Parathyroid adenoma (tissue), 2 donors: ENCODE measurements at regions not wholly inside any gene's neighbourhood (a gene's known extent, or its start where the extent isn't known, plus 50 kb on each side); places are given as distances from the start of the nearest gene placed in this dataset.
"Not testable (repeated sequence)": the region's sequence is repeated elsewhere in the genome, so short reads cannot be mapped to it uniquely, and the experiment has no call there.

Experiments
- H2AFZ ChIP-seq: fragments of 300-600 bp; sonication (generic); one replicate; pipeline ENCODE4 v1.7.0; 2017; ENCODE audit warnings: antibody characterized with exemption, mild to moderate bottlenecking
- H3K27ac ChIP-seq: fragments of 300-600 bp; sonication (generic); one replicate; pipeline ENCODE4 v1.7.0; 2017
- H3K27me3 ChIP-seq: fragments of 300-600 bp; sonication (generic); one replicate; pipeline ENCODE4 v1.7.0; 2017; ENCODE audit warnings: low read length; ENCODE audit not compliant: control insufficient read depth, insufficient read depth
- H3K36me3 ChIP-seq: fragments of 300-600 bp; sonication (generic); one replicate; pipeline ENCODE4 v1.7.0; 2017; ENCODE audit warnings: low read length; ENCODE audit not compliant: control insufficient read depth, insufficient read depth
- H3K4me1 ChIP-seq: fragments of 300-600 bp; sonication (generic); one replicate; pipeline ENCODE4 v1.7.0; 2017; ENCODE audit warnings: control low read depth
- H3K4me2 ChIP-seq: fragments of 300-600 bp; sonication (generic); one replicate; pipeline ENCODE4 v1.7.0; 2017; ENCODE audit warnings: low read length
- H3K4me3 ChIP-seq: fragments of 300-600 bp; sonication (generic); one replicate; pipeline ENCODE4 v1.7.0; 2017; ENCODE audit warnings: low read depth, low read length
- H3K79me2 ChIP-seq: fragments of 300-600 bp; sonication (generic); one replicate; pipeline ENCODE4 v1.7.0; 2017; ENCODE audit warnings: control low read depth
- H3K9ac ChIP-seq: fragments of 300-600 bp; sonication (generic); one replicate; pipeline ENCODE4 v1.7.0; 2017; ENCODE audit warnings: mild to moderate bottlenecking
- H3K9me3 ChIP-seq: fragments of 300-600 bp; sonication (generic); one replicate; pipeline ENCODE4 v1.7.0; 2017; ENCODE audit warnings: low read length; ENCODE audit not compliant: control insufficient read depth
- CTCF ChIP-seq: fragments of 300-600 bp; sonication (generic); IDR thresholded peaks from one replicate; pipeline ENCODE4 v1.7.0; 2017; ENCODE audit warnings: antibody characterized with exemption, mild to moderate bottlenecking
- donor health status: primary hyperparathyroidism.

DNA sequence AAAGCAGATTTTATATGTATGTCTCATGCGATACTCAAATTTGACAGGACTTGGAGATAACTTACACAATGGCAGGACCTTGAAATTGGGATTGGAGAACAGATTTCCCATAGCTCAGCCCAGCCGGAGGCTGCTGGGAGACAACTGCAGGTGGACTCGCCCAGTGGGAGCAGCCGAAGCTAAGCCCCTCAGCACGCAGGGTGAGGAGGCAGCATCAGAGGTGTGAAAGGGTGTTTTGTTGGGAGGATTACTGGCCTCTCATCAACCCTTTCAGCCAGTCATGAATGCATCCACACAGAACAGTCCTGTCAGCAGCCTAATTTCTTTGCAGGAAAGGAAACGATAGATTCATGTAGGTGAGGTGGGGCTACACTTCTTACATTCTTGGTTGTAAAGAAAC is 110.4 kb upstream of the DYNAP start:
- no peaks in the 10 kb centered on the region for H3K27me3 ChIP-seq
- no peak overlapping the region for H3K4me2 ChIP-seq
- no peaks in the 10 kb centered on the region for H3K4me1 ChIP-seq
- no peaks in the 10 kb centered on the region for H3K36me3 ChIP-seq
- H3K27ac ChIP-seq: no peak overlapping the region
- TF ChIP-seq CTCF: no peak
- no peak overlapping the region for H2AFZ ChIP-seq
- peaks cover 3% of the 10 kb centered on the region for H3K9me3 ChIP-seq
- no peak overlapping the region for H3K9ac ChIP-seq
- no peaks in the 10 kb centered on the region for H3K79me2 ChIP-seq
- H3K4me3 ChIP-seq: no peak overlapping the region

GRCh38 chr18:54502451-54502850 is 88.6 kb upstream of the DYNAP start:
- not testable (repeated sequence) for H3K79me2 ChIP-seq, H3K36me3 ChIP-seq, H2AFZ ChIP-seq, H3K4me2 ChIP-seq, H3K27ac ChIP-seq, H3K4me1 ChIP-seq, H3K9ac ChIP-seq, H3K9me3 ChIP-seq, H3K27me3 ChIP-seq, H3K4me3 ChIP-seq

- H3K4me1 ChIP-seq: no peaks in the 10 kb centered on the region
- TF ChIP-seq CTCF: no peak
- H2AFZ ChIP-seq: no peak overlapping the region
- no peaks in the 10 kb centered on the region for H3K79me2 ChIP-seq
- H3K4me2 ChIP-seq: no peak overlapping the region
- no peaks in the 10 kb centered on the region for H3K27me3 ChIP-seq
- no peak overlapping the region for H3K4me3 ChIP-seq
- H3K9me3 ChIP-seq: no peaks in the 10 kb centered on the region
- no peaks in the 10 kb centered on the region for H3K36me3 ChIP-seq
- no peak overlapping the region for H3K27ac ChIP-seq
- no peak overlapping the region for H3K9ac ChIP-seq
Measured at GRCh38 chr18:54503131-54503894, 87.7 kb upstream of the DYNAP start.

- Histone ChIP-seq H3K36me3 (no peaks in the 10 kb centered on the region), H3K9me3 (no peaks in the 10 kb centered on the region), H3K4me3 (no peak overlapping the region), H2AFZ (no peak overlapping the region), H3K9ac (no peak overlapping the region), H3K27ac (no peak overlapping the region), H3K4me1 (no peaks in the 10 kb centered on the region), H3K27me3 (no peaks in the 10 kb centered on the region), H3K79me2 (no peaks in the 10 kb centered on the region), H3K4me2 (no peak overlapping the region)
- no peak for TF ChIP-seq CTCF
Measured at GRCh38 chr18:54506516-54507261, 84.4 kb upstream of the DYNAP start.

- Histone ChIP-seq H3K36me3 (no peaks in the 10 kb centered on the region), H3K9me3 (no peaks in the 10 kb centered on the region), H3K27ac (no peak overlapping the region), H3K9ac (no peak overlapping the region), H3K4me2 (no peak overlapping the region), H3K27me3 (no peaks in the 10 kb centered on the region), H3K4me3 (no peak overlapping the region), H3K4me1 (no peaks in the 10 kb centered on the region), H3K79me2 (no peaks in the 10 kb centered on the region), H2AFZ (no peak overlapping the region)
- TF ChIP-seq CTCF: no peak
Measured at GRCh38 chr18:54509793-54510192, 81.3 kb upstream of the DYNAP start.
